HG02884 (cell line): ENCODE measurements at regions not wholly inside any gene's neighbourhood (a gene's known extent, or its start where the extent isn't known, plus 50 kb on each side); places are given as distances from the start of the nearest gene placed in this dataset.

ENCODE experiments used
- ATAC-seq: cut with Tn5 transposase; IDR thresholded peaks from one replicate; pipeline ENCODE4 v1.9.1; 2021; ENCODE audit warnings: mild to moderate bottlenecking, moderate library complexity; ENCODE audit not compliant: unreplicated experiment

- ATAC-seq, result no peak
Observed at GRCh38 chr9:99361817-99362216, 139.7 kb downstream of the SEC61B start.

- ATAC-seq, result no peak
Observed at GRCh38 chr9:99362321-99362720, 140.2 kb downstream of the SEC61B start.

- ATAC-seq, result no peak
Observed at GRCh38 chr9:99363509-99363908, 141.4 kb downstream of the SEC61B start.

GRCh38 chr9:99365233-99365980 is 143.3 kb downstream of the SEC61B start:
- no peak for ATAC-seq

GRCh38 chr9:99366183-99366582 is 144.1 kb downstream of the SEC61B start:
- ATAC-seq, result no peak

GRCh38 chr9:99366621-99367020 is 144.5 kb downstream of the SEC61B start:
- ATAC-seq, result no peak

- ATAC-seq, result peak; percentile 59
Observed at GRCh38 chr9:99368341-99369326, 146.6 kb downstream of the SEC61B start.

GRCh38 chr9:99369327-99369722 is 147.2 kb downstream of the SEC61B start:
- ATAC-seq, result no peak

GRCh38 chr9:99370376-99370775 is 148.3 kb downstream of the SEC61B start:
- no peak for ATAC-seq

GRCh38 chr9:99371376-99371775 is 149.3 kb downstream of the SEC61B start:
- ATAC-seq, result no peak

- ATAC-seq, result no peak
Observed at GRCh38 chr9:99373912-99374311, 151.8 kb downstream of the SEC61B start.

GRCh38 chr9:99374793-99375192 is 152.7 kb downstream of the SEC61B start:
- ATAC-seq, result no peak

GRCh38 chr9:99375481-99375880 is 153.4 kb downstream of the SEC61B start:
- ATAC-seq, result no peak

GRCh38 chr9:99377790-99378775 is 156.0 kb downstream of the SEC61B start:
- no peak for ATAC-seq

GRCh38 chr9:99383536-99383935 is 161.5 kb downstream of the SEC61B start:
- no peak for ATAC-seq

GRCh38 chr9:99385215-99385614 is 163.1 kb downstream of the SEC61B start:
- no peak for ATAC-seq

- ATAC-seq, result no peak
Observed at GRCh38 chr9:99385814-99386279, 163.8 kb downstream of the SEC61B start.

GRCh38 chr9:99387431-99387830 is 165.3 kb downstream of the SEC61B start:
- no peak for ATAC-seq

- no peak for ATAC-seq
Observed at GRCh38 chr9:99389087-99390033, 167.3 kb downstream of the SEC61B start.
